ENCODE measurements at regions not wholly inside any gene's neighbourhood (a gene's known extent, or its start where the extent isn't known, plus 50 kb on each side); places are given as distances from the start of the nearest gene placed in this dataset.

- Histone ChIP-seq H2BK15ac (ENCODE audit: low read depth, poor library complexity, severe bottlenecking) (no peak overlapping the region), H3K9ac (ENCODE audit: low read length) (no peak overlapping the region), H3K4me1 (ENCODE audit: control insufficient read depth, insufficient read depth, low read depth, low read length) (no peaks in the 10 kb centered on the region), H3K4me3 (ENCODE audit: insufficient read depth in 1 of 2, low read depth in 1 of 2, low read length in 2 of 2) (no peak overlapping the region), H2BK120ac (ENCODE audit: low read depth, low read length) (no peak overlapping the region), H3K18ac (ENCODE audit: low read depth in 1 of 2, low read length in 2 of 2) (no peak overlapping the region), H3K27ac (ENCODE audit: low read length, poor library complexity, severe bottlenecking) (no peak overlapping the region), H3K36me3 (ENCODE audit: control insufficient read depth in 1 of 2, insufficient read depth in 2 of 2, low read depth in 1 of 2, low read length in 2 of 2) (no peaks in the 10 kb centered on the region), H4K91ac (ENCODE audit: low read length) (no peak overlapping the region), H3K23ac (ENCODE audit: low read length in 2 of 2) (no peak overlapping the region), H4K8ac (ENCODE audit: low read length) (no peak overlapping the region), H2BK12ac (ENCODE audit: low read length in 2 of 2) (no peak overlapping the region), H3K4ac (ENCODE audit: low read depth in 1 of 2, low read length in 2 of 2) (no peak overlapping the region), H3K79me1 (replicated peaks; ENCODE audit: low read length, poor library complexity, severe bottlenecking) (no peaks in the 10 kb centered on the region), H3K14ac (ENCODE audit: low read length in 2 of 2) (no peak overlapping the region), H3K4me2 (ENCODE audit: low read length, poor library complexity, severe bottlenecking) (no peak overlapping the region), H2AK5ac (ENCODE audit: low read length, severe bottlenecking) (no peak overlapping the region), H3K9me3 (ENCODE audit: control insufficient read depth, low read length) (peaks cover 4% of the 10 kb centered on the region), H3K27me3 (ENCODE audit: control insufficient read depth in 1 of 2, insufficient read depth in 1 of 2, low read length in 2 of 2) (no peaks in the 10 kb centered on the region), H2BK5ac (ENCODE audit: low read depth, low read length, poor library complexity, severe bottlenecking) (no peak overlapping the region), H2AFZ (ENCODE audit: low read depth, low read length) (no peak overlapping the region)
- DNase-seq, result no peak
Observed at GRCh38 chr3:30076899-30077298, 529.5 kb upstream of the TGFBR2 start.

DNA sequence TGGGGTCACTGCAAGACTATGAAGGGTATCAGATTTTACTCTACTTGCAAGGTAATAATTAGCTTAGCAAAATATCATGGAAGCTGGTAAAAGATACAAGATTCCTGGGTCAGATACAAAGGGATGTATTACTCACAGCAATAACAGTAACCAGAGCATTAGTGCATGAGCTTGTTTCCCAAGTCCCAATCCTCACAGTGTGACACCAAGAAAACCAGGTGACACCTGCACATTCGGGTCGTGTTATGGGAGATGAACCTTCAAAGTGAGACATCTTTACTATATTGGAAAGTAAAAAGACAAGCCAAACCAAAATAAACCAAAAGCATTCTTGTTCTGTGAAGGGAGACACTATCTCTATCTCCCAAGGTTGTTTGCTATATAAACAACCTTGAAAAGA, 528.7 kb upstream of the TGFBR2 start:
- H3K14ac ChIP-seq (ENCODE audit: low read length in 2 of 2), result no peak overlapping the region
- no peak overlapping the region for H3K4me3 ChIP-seq (ENCODE audit: insufficient read depth in 1 of 2, low read depth in 1 of 2, low read length in 2 of 2)
- WGBS, result no CpG with 5 or more reads among the region's 2 CpGs
- no peak overlapping the region for H2AK5ac ChIP-seq (ENCODE audit: low read length, severe bottlenecking)
- no peak overlapping the region for H2AFZ ChIP-seq (ENCODE audit: low read depth, low read length)
- no peak overlapping the region for H3K4ac ChIP-seq (ENCODE audit: low read depth in 1 of 2, low read length in 2 of 2)
- H2BK5ac ChIP-seq (ENCODE audit: low read depth, low read length, poor library complexity, severe bottlenecking), result no peak overlapping the region
- H3K27me3 ChIP-seq (ENCODE audit: control insufficient read depth in 1 of 2, insufficient read depth in 1 of 2, low read length in 2 of 2), result no peaks in the 10 kb centered on the region
- H3K4me2 ChIP-seq (ENCODE audit: low read length, poor library complexity, severe bottlenecking), result no peak overlapping the region
- H3K79me1 ChIP-seq (replicated peaks; ENCODE audit: low read length, poor library complexity, severe bottlenecking), result no peaks in the 10 kb centered on the region
- no peaks in the 10 kb centered on the region for H3K36me3 ChIP-seq (ENCODE audit: control insufficient read depth in 1 of 2, insufficient read depth in 2 of 2, low read depth in 1 of 2, low read length in 2 of 2)
- H3K18ac ChIP-seq (ENCODE audit: low read depth in 1 of 2, low read length in 2 of 2), result no peak overlapping the region
- no peaks in the 10 kb centered on the region for H3K4me1 ChIP-seq (ENCODE audit: control insufficient read depth, insufficient read depth, low read depth, low read length)
- no peak overlapping the region for H3K9ac ChIP-seq (ENCODE audit: low read length)
- H4K8ac ChIP-seq (ENCODE audit: low read length), result no peak overlapping the region
- H3K23ac ChIP-seq (ENCODE audit: low read length in 2 of 2), result no peak overlapping the region
- H4K91ac ChIP-seq (ENCODE audit: low read length), result no peak overlapping the region
- H3K9me3 ChIP-seq (ENCODE audit: control insufficient read depth, low read length), result peaks cover 4% of the 10 kb centered on the region
- no peak for DNase-seq
- H2BK15ac ChIP-seq (ENCODE audit: low read depth, poor library complexity, severe bottlenecking), result no peak overlapping the region
- no peak overlapping the region for H2BK12ac ChIP-seq (ENCODE audit: low read length in 2 of 2)
- no peak overlapping the region for H3K27ac ChIP-seq (ENCODE audit: low read length, poor library complexity, severe bottlenecking)
- no peak overlapping the region for H2BK120ac ChIP-seq (ENCODE audit: low read depth, low read length)

- Histone ChIP-seq H3K27me3 (ENCODE audit: control insufficient read depth in 1 of 2, insufficient read depth in 1 of 2, low read length in 2 of 2) (no peaks in the 10 kb centered on the region), H2BK15ac (ENCODE audit: low read depth, poor library complexity, severe bottlenecking) (no peak overlapping the region), H3K4me1 (ENCODE audit: control insufficient read depth, insufficient read depth, low read depth, low read length) (no peaks in the 10 kb centered on the region), H3K23ac (ENCODE audit: low read length in 2 of 2) (no peak overlapping the region), H3K14ac (ENCODE audit: low read length in 2 of 2) (no peak overlapping the region), H2BK5ac (ENCODE audit: low read depth, low read length, poor library complexity, severe bottlenecking) (no peak overlapping the region), H3K4me2 (ENCODE audit: low read length, poor library complexity, severe bottlenecking) (no peak overlapping the region), H3K9ac (ENCODE audit: low read length) (no peak overlapping the region), H4K91ac (ENCODE audit: low read length) (no peak overlapping the region), H3K18ac (ENCODE audit: low read depth in 1 of 2, low read length in 2 of 2) (no peak overlapping the region), H2BK12ac (ENCODE audit: low read length in 2 of 2) (no peak overlapping the region), H3K27ac (ENCODE audit: low read length, poor library complexity, severe bottlenecking) (no peak overlapping the region), H3K79me1 (replicated peaks; ENCODE audit: low read length, poor library complexity, severe bottlenecking) (no peaks in the 10 kb centered on the region), H2AK5ac (ENCODE audit: low read length, severe bottlenecking) (no peak overlapping the region), H3K4me3 (ENCODE audit: insufficient read depth in 1 of 2, low read depth in 1 of 2, low read length in 2 of 2) (no peak overlapping the region), H2BK120ac (ENCODE audit: low read depth, low read length) (no peak overlapping the region), H3K4ac (ENCODE audit: low read depth in 1 of 2, low read length in 2 of 2) (no peak overlapping the region), H3K36me3 (ENCODE audit: control insufficient read depth in 1 of 2, insufficient read depth in 2 of 2, low read depth in 1 of 2, low read length in 2 of 2) (no peaks in the 10 kb centered on the region), H4K8ac (ENCODE audit: low read length) (no peak overlapping the region), H3K9me3 (ENCODE audit: control insufficient read depth, low read length) (peaks cover 4% of the 10 kb centered on the region), H2AFZ (ENCODE audit: low read depth, low read length) (no peak overlapping the region)
- DNase-seq, result no peak
- 88% methylated on average over 2 of the region's 2 CpGs for WGBS
Observed at GRCh38 chr3:30078736-30079135, 527.7 kb upstream of the TGFBR2 start.

GRCh38 chr3:30081904-30082303, 524.5 kb upstream of the TGFBR2 start:
- Histone ChIP-seq H3K4ac (ENCODE audit: low read depth in 1 of 2, low read length in 2 of 2) (no peak overlapping the region), H3K4me2 (ENCODE audit: low read length, poor library complexity, severe bottlenecking) (no peak overlapping the region), H2BK12ac (ENCODE audit: low read length in 2 of 2) (no peak overlapping the region), H3K4me3 (ENCODE audit: insufficient read depth in 1 of 2, low read depth in 1 of 2, low read length in 2 of 2) (no peak overlapping the region), H2BK120ac (ENCODE audit: low read depth, low read length) (no peak overlapping the region), H2AK5ac (ENCODE audit: low read length, severe bottlenecking) (no peak overlapping the region), H3K9me3 (ENCODE audit: control insufficient read depth, low read length) (no peaks in the 10 kb centered on the region), H3K23ac (ENCODE audit: low read length in 2 of 2) (no peak overlapping the region), H4K91ac (ENCODE audit: low read length) (no peak overlapping the region), H3K9ac (ENCODE audit: low read length) (no peak overlapping the region), H2BK15ac (ENCODE audit: low read depth, poor library complexity, severe bottlenecking) (no peak overlapping the region), H3K18ac (ENCODE audit: low read depth in 1 of 2, low read length in 2 of 2) (no peak overlapping the region), H3K36me3 (ENCODE audit: control insufficient read depth in 1 of 2, insufficient read depth in 2 of 2, low read depth in 1 of 2, low read length in 2 of 2) (no peaks in the 10 kb centered on the region), H2BK5ac (ENCODE audit: low read depth, low read length, poor library complexity, severe bottlenecking) (no peak overlapping the region), H4K8ac (ENCODE audit: low read length) (no peak overlapping the region), H3K4me1 (ENCODE audit: control insufficient read depth, insufficient read depth, low read depth, low read length) (no peaks in the 10 kb centered on the region), H3K14ac (ENCODE audit: low read length in 2 of 2) (no peak overlapping the region), H3K79me1 (replicated peaks; ENCODE audit: low read length, poor library complexity, severe bottlenecking) (no peaks in the 10 kb centered on the region), H3K27ac (ENCODE audit: low read length, poor library complexity, severe bottlenecking) (no peak overlapping the region), H3K27me3 (ENCODE audit: control insufficient read depth in 1 of 2, insufficient read depth in 1 of 2, low read length in 2 of 2) (no peaks in the 10 kb centered on the region), H2AFZ (ENCODE audit: low read depth, low read length) (no peak overlapping the region)
- WGBS, result 85% methylated on average over 3 of the region's 3 CpGs
- no peak for DNase-seq
